ENCODE measurements at regions not wholly inside any gene's neighbourhood (a gene's known extent, or its start where the extent isn't known, plus 50 kb on each side); places are given as distances from the start of the nearest gene placed in this dataset.

- no peak for TF ChIP-seq ZNF501 (tag by site-specific recombination; IDR thresholded peaks at IDR 0.05)
- no peak for TF ChIP-seq ZNF362 (tag by site-specific recombination; IDR thresholded peaks at IDR 0.05)
- TF ChIP-seq ZNF48 (tag by site-specific recombination; IDR thresholded peaks at IDR 0.05): no peak
- no peak for TF ChIP-seq ZSCAN4 (tag by site-specific recombination; IDR thresholded peaks at IDR 0.05)
- TF ChIP-seq ZNF768 (tag by site-specific recombination; IDR thresholded peaks at IDR 0.05): no peak
- TF ChIP-seq, protein P1, sequence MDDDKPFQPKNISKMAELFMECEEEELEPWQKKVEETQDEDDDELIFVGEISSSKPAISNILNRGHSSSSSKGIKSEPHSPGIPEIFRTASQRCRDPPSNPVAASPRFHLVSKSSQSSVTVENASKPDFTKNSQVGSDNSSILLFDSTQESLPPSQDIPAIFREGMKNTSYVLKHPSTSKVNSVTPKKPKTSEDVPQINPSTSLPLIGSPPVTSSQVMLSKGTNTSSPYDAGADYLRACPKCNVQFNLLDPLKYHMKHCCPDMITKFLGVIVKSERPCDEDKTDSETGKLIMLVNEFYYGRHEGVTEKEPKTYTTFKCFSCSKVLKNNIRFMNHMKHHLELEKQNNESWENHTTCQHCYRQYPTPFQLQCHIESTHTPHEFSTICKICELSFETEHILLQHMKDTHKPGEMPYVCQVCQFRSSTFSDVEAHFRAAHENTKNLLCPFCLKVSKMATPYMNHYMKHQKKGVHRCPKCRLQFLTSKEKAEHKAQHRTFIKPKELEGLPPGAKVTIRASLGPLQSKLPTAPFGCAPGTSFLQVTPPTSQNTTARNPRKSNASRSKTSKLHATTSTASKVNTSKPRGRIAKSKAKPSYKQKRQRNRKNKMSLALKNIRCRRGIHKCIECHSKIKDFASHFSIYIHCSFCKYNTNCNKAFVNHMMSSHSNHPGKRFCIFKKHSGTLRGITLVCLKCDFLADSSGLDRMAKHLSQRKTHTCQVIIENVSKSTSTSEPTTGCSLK (tag by site-specific recombination; IDR thresholded peaks at IDR 0.05): no peak
- TF ChIP-seq PRDM2 (tag by site-specific recombination; IDR thresholded peaks at IDR 0.05; ENCODE audit: borderline replicate concordance): no peak
Measured at GRCh38 chr10:2494399-2494798, 572.9 kb upstream of the PFKP start (continued).

DNA sequence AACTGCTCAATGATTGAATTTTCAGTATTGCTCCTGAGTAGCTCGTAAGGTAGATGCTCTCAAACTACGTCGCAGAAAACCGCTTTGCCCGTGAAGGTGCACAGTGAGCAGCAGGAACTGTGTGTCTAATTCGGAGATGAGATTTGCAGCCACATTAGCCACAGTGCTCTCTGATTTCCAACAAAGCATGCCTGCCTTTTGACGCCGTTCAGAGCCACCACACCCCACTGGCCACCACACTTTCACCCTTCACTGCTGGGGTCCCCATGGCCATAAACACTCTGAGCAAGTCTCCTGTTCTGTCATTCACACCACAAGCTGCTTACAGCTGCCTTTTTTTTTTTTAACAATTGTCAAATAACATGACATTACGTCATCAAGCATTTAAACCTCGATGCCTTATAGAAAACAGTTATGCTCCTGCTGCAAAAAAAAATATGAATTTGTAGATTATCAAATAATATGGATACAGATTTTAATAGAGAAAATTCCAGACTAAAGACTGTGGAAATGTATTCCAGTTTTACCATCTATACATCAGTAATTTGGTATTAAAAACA lies 578.8 kb upstream of the PFKP start:
- no peaks in the 10 kb centered on the region for H3K9me3 ChIP-seq (ENCODE audit: control insufficient read depth, insufficient read depth, low read depth, low read length)
- no peaks in the 10 kb centered on the region for H3K36me3 ChIP-seq (ENCODE audit: control insufficient read depth in 2 of 2, insufficient read depth in 1 of 2, low read length in 2 of 2)
- ChIA-PET POLR2A (no interaction called here), CTCF (no interaction called here)
- H3K4me3 ChIP-seq (ENCODE audit: low read depth, low read length): no peak overlapping the region
- TF ChIP-seq, protein P2, sequence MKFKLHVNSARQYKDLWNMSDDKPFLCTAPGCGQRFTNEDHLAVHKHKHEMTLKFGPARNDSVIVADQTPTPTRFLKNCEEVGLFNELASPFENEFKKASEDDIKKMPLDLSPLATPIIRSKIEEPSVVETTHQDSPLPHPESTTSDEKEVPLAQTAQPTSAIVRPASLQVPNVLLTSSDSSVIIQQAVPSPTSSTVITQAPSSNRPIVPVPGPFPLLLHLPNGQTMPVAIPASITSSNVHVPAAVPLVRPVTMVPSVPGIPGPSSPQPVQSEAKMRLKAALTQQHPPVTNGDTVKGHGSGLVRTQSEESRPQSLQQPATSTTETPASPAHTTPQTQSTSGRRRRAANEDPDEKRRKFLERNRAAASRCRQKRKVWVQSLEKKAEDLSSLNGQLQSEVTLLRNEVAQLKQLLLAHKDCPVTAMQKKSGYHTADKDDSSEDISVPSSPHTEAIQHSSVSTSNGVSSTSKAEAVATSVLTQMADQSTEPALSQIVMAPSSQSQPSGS (tag by site-specific recombination; IDR thresholded peaks at IDR 0.05; ENCODE audit: low read depth): peak; percentile 68
- TF ChIP-seq, protein P3, sequence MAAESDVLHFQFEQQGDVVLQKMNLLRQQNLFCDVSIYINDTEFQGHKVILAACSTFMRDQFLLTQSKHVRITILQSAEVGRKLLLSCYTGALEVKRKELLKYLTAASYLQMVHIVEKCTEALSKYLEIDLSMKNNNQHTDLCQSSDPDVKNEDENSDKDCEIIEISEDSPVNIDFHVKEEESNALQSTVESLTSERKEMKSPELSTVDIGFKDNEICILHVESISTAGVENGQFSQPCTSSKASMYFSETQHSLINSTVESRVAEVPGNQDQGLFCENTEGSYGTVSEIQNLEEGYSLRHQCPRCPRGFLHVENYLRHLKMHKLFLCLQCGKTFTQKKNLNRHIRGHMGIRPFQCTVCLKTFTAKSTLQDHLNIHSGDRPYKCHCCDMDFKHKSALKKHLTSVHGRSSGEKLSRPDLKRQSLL (tag by site-specific recombination; IDR thresholded peaks at IDR 0.05): no peak
- TF ChIP-seq HOXA7 (CRISPR knock-in tag; IDR thresholded peaks at IDR 0.05; ENCODE audit: borderline replicate concordance): no peak
- TF ChIP-seq ZNF501 (tag by site-specific recombination; IDR thresholded peaks at IDR 0.05): no peak
- no peak for TF ChIP-seq ZNF658 (tag by site-specific recombination; IDR thresholded peaks at IDR 0.05)
- no peak for TF ChIP-seq GFI1B (tag by site-specific recombination; IDR thresholded peaks at IDR 0.05)
- TF ChIP-seq ZFP41 (tag by site-specific recombination; IDR thresholded peaks at IDR 0.05; ENCODE audit: borderline replicate concordance): no peak
- TF ChIP-seq MZF1 (tag by site-specific recombination; IDR thresholded peaks at IDR 0.05; ENCODE audit: borderline replicate concordance): no peak
- no peak overlapping the region for H3K27ac ChIP-seq (ENCODE audit: extremely low read depth, low read depth, low read length)
- no peaks in the 10 kb centered on the region for H3K4me1 ChIP-seq (ENCODE audit: control insufficient read depth, insufficient read depth, low read length)
